Skeletal muscle cell (primary cell): ENCODE measurements at regions not wholly inside any gene's neighbourhood (a gene's known extent, or its start where the extent isn't known, plus 50 kb on each side); places are given as distances from the start of the nearest gene placed in this dataset.
"Not testable (repeated sequence)": the region's sequence is repeated elsewhere in the genome, so short reads cannot be mapped to it uniquely, and the experiment has no call there.

ENCODE experiments used
- DNase-seq: peaks from one replicate; pipeline ENCODE4 v3.0.0-alpha.2; 2010; ENCODE audit warnings: low read depth
- H3K4me3 ChIP-seq: 2 replicates; pipeline ENCODE4 v1.5.1; 2011; ENCODE audit warnings: low read depth, mild to moderate bottlenecking, control low read depth, low read length, moderate library complexity

GRCh38 chr17:30714825-30715622, 109.5 kb downstream of the CRLF3 start:
- DNase-seq, H3K4me3 ChIP-seq: not testable (repeated sequence)

GRCh38 chr17:30713805-30714204, 110.7 kb downstream of the CRLF3 start:
- not testable (repeated sequence) for H3K4me3 ChIP-seq, DNase-seq

GRCh38 chr17:30712859-30713258, 111.6 kb downstream of the CRLF3 start:
- H3K4me3 ChIP-seq, DNase-seq: not testable (repeated sequence)

GRCh38 chr17:30711626-30712507, 112.6 kb downstream of the CRLF3 start:
- not testable (repeated sequence) for H3K4me3 ChIP-seq, DNase-seq

GRCh38 chr17:30711176-30711575, 113.3 kb downstream of the CRLF3 start:
- DNase-seq: not testable (repeated sequence)
- H3K4me3 ChIP-seq: peak overlapping the region; percentile 62

GRCh38 chr17:30710276-30711088, 114.0 kb downstream of the CRLF3 start:
- H3K4me3 ChIP-seq: peak overlapping the region; percentile 62

GRCh38 chr17:30709561-30710275, 114.8 kb downstream of the CRLF3 start:
- not testable (repeated sequence) for DNase-seq

More at GRCh38 chr17:30710276-30711088, 114.0 kb downstream of the CRLF3 start:
- DNase-seq: not testable (repeated sequence)

GRCh38 chr17:30709096-30709495, 115.4 kb downstream of the CRLF3 start:
- peak overlapping the region; percentile 69 for H3K4me3 ChIP-seq

More at GRCh38 chr17:30709561-30710275, 114.8 kb downstream of the CRLF3 start:
- peak overlapping the region; percentile 62 for H3K4me3 ChIP-seq

GRCh38 chr17:30708241-30709078, 116.0 kb downstream of the CRLF3 start:
- H3K4me3 ChIP-seq: peak overlapping the region; percentile 69
- peak; percentile 87 for DNase-seq

More at GRCh38 chr17:30709096-30709495, 115.4 kb downstream of the CRLF3 start:
- not testable (repeated sequence) for DNase-seq

GRCh38 chr17:30707724-30708240, 116.7 kb downstream of the CRLF3 start:
- peak overlapping the region; percentile 69 for H3K4me3 ChIP-seq
- DNase-seq: peak; percentile 25

GRCh38 chr17:30706461-30707335, 117.8 kb downstream of the CRLF3 start:
- DNase-seq, H3K4me3 ChIP-seq: not testable (repeated sequence)

- H3K4me3 ChIP-seq: peak overlapping the region; percentile 6
- DNase-seq: not testable (repeated sequence)
These were observed 118.5 kb downstream of the CRLF3 start for GRCh38 chr17:30706004-30706403.

- H3K4me3 ChIP-seq: no peak overlapping the region
- no peak for DNase-seq
These were observed 122.9 kb downstream of the CRLF3 start for GRCh38 chr17:30701498-30701989.

- not testable (repeated sequence) for DNase-seq, H3K4me3 ChIP-seq
These were observed 123.7 kb downstream of the CRLF3 start for GRCh38 chr17:30700833-30701232.

GRCh38 chr17:30697619-30698460, 126.7 kb downstream of the CRLF3 start:
- peak overlapping the region; percentile 42 for H3K4me3 ChIP-seq
- DNase-seq: not testable (repeated sequence)

- no peak overlapping the region for H3K4me3 ChIP-seq
These were observed 128.3 kb downstream of the CRLF3 start for GRCh38 chr17:30696234-30696633.

More at GRCh38 chr17:30696234-30696633, 128.3 kb downstream of the CRLF3 start:
- DNase-seq: no peak
